Hepatocyte (in vitro differentiated cells): ENCODE measurements at regions not wholly inside any gene's neighbourhood (a gene's known extent, or its start where the extent isn't known, plus 50 kb on each side); places are given as distances from the start of the nearest gene placed in this dataset.

Source experiments
- CTCF ChIP-seq: fragments of 200-600 bp; sonication (generic); IDR thresholded peaks from 2 replicates; pipeline ENCODE4 v1.5.1; 2016; ENCODE audit warnings: antibody characterized with exemption, mild to moderate bottlenecking; ENCODE audit not compliant: poor library complexity
- EZH2phosphoT487 ChIP-seq: fragments of 200-600 bp; sonication (generic); IDR thresholded peaks from one replicate; pipeline ENCODE4 v1.6.1; 2018; ENCODE audit warnings: antibody characterized with exemption, mild to moderate bottlenecking, low read depth, moderate library complexity; ENCODE audit not compliant: unreplicated experiment, severe bottlenecking

- TF ChIP-seq CTCF, result no peak
- no peak for TF ChIP-seq EZH2phosphoT487
Observed at GRCh38 chr3:18075799-18076198, 333.4 kb upstream of the TBC1D5 start.
